Sigmoid colon (tissue), 6 donors: ENCODE measurements at regions not wholly inside any gene's neighbourhood (a gene's known extent, or its start where the extent isn't known, plus 50 kb on each side); places are given as distances from the start of the nearest gene placed in this dataset.

Experiments used
- DNase-seq: peaks from one replicate; pipeline ENCODE4 v3.0.0-alpha.2; 2019
- H3K27ac ChIP-seq, 4 donors: fragments of 200-600 bp; sonication (generic); one replicate each; pipeline ENCODE4 v1.5.1; 2016 to 2019; ENCODE audit warnings: mild to moderate bottlenecking in 1 of 4
- H3K27me3 ChIP-seq, 3 donors: fragments of 200-600 bp; sonication (generic); one replicate each; pipeline ENCODE4 v1.5.1; 2019; ENCODE audit warnings: mild to moderate bottlenecking in 1 of 3
- H3K36me3 ChIP-seq, 4 donors: fragments of 200-600 bp; sonication (generic); one replicate each; pipeline ENCODE4 v1.5.1; 2016 to 2019
- H3K4me1 ChIP-seq, 4 donors: fragments of 200-600 bp; sonication (generic); one replicate each; pipeline ENCODE4 v1.5.1; 2017 to 2019
- H3K4me3 ChIP-seq, 4 donors: fragments of 200-600 bp; sonication (generic); one replicate each; pipeline ENCODE4 v1.5.1; 2017 to 2019; ENCODE audit warnings: mild to moderate bottlenecking in 2 of 4, moderate library complexity in 1 of 4
- H3K9me3 ChIP-seq, 4 donors: fragments of 200-600 bp in 3 of 4; sonication (generic) in 3 of 4; one replicate each; pipeline versions ENCODE4 v1.5.1 to v1.6.1; 2013 to 2019
- EP300 ChIP-seq, 4 donors: sonication (generic); formaldehyde crosslinking; IDR thresholded peaks; one replicate each; pipeline ENCODE4 v1.6.1; 2017; ENCODE audit warnings: antibody characterized with exemption in 4 of 4
- POLR2A ChIP-seq, 2 donors: fragments of 450-650 bp; IDR thresholded peaks; one replicate each; pipeline ENCODE4 v1.6.1; 2016; ENCODE audit warnings: antibody characterized with exemption in 2 of 2, mild to moderate bottlenecking in 2 of 2, moderate library complexity in 2 of 2
- POLR2AphosphoS5 ChIP-seq, 4 donors: sonication (generic); formaldehyde crosslinking; IDR thresholded peaks; one replicate each; pipeline ENCODE4 v1.6.1; 2017; ENCODE audit warnings: antibody characterized with exemption in 4 of 4
- WGBS, 2 donors: extraction: QIAGEN DNeasy Blood & Tissue Kit; methylation state at CpG; one replicate each; pipeline ENCODE4 v1.1.7; 2013; 5-methylcytosine and 5-hydroxymethylcytosine counted together
- intact Hi-C: fragments of 100-400 bp; cut with DNase I; formaldehyde crosslinking; loops from one replicate; pipeline ENCODE4 v1.15.1; 2023
- TF ChIP-seq, protein P1 (sequence below), 4 experiments: fragments of 450-650 bp in 3 of 4; fragments of 200-600 bp in 1 of 4; IDR thresholded peaks; one replicate each; pipeline ENCODE4 v1.5.1; 2016 to 2019; ENCODE audit warnings: antibody characterized with exemption in 4 of 4, mild to moderate bottlenecking in 3 of 4, moderate library complexity in 2 of 4
- donor health status: healthy with polysubstance abuse.
- donor health status: healthy.

DNA sequence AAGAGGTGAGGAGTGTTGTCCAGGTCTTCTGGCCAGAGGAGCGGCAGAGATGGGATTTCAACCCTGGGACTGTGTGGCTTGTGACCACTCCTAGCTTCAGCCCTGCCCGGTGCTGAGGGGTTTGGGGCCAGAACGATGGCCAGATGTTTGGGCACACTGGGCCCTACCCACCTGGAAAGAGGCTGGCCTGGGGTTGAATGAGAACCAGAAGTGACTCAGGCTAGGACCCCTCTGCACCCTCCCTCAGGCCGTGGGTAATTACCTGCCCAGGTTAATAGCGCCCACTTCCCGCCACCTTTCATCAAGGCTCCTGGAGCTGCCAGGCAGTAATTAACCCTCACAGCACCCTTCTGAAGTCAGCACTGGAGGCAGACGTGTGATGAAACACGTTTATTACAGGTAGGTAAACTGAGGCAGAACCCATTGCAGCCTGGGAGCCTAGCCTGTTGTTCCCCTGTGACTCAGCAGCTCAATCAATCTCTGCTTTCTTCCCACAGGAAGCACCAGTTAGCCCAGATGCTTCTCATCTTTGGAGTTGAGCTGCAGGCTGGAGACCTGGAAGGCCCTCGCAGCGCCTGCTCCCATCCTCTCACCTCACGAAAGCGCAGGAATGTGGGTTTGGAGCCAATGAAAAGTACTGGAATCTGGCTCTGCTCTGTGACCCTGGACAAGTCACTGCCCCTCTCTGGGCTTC, 120.8 kb downstream of the CEBPB start:
- intact Hi-C loops: no loop called here
- WGBS, 2 donors: 69 to 83% methylated on average over 12 of the region's 12 CpGs
- Histone ChIP-seq H3K27me3 (no peaks in the 10 kb centered on the region), H3K27ac (peak overlapping the region; percentile 82 to 98 (median 92)), H3K36me3 (no peaks in the 10 kb centered on the region), H3K4me1 (peaks cover 4 to 60% (median 57%) of the 10 kb centered on the region in 4 donors), H3K9me3 (no peaks in the 10 kb centered on the region), H3K4me3 (no peak overlapping the region)
- peak; percentile 51 for DNase-seq
- no peak for TF ChIP-seq EP300 (IDR thresholded peaks at IDR 0.05)
- TF ChIP-seq POLR2AphosphoS5 (IDR thresholded peaks at IDR 0.05): no peak
- no peak for TF ChIP-seq POLR2A (IDR thresholded peaks at IDR 0.05)
- TF ChIP-seq, protein P1, sequence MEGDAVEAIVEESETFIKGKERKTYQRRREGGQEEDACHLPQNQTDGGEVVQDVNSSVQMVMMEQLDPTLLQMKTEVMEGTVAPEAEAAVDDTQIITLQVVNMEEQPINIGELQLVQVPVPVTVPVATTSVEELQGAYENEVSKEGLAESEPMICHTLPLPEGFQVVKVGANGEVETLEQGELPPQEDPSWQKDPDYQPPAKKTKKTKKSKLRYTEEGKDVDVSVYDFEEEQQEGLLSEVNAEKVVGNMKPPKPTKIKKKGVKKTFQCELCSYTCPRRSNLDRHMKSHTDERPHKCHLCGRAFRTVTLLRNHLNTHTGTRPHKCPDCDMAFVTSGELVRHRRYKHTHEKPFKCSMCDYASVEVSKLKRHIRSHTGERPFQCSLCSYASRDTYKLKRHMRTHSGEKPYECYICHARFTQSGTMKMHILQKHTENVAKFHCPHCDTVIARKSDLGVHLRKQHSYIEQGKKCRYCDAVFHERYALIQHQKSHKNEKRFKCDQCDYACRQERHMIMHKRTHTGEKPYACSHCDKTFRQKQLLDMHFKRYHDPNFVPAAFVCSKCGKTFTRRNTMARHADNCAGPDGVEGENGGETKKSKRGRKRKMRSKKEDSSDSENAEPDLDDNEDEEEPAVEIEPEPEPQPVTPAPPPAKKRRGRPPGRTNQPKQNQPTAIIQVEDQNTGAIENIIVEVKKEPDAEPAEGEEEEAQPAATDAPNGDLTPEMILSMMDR (IDR thresholded peaks at IDR 0.05): no peak

DNA sequence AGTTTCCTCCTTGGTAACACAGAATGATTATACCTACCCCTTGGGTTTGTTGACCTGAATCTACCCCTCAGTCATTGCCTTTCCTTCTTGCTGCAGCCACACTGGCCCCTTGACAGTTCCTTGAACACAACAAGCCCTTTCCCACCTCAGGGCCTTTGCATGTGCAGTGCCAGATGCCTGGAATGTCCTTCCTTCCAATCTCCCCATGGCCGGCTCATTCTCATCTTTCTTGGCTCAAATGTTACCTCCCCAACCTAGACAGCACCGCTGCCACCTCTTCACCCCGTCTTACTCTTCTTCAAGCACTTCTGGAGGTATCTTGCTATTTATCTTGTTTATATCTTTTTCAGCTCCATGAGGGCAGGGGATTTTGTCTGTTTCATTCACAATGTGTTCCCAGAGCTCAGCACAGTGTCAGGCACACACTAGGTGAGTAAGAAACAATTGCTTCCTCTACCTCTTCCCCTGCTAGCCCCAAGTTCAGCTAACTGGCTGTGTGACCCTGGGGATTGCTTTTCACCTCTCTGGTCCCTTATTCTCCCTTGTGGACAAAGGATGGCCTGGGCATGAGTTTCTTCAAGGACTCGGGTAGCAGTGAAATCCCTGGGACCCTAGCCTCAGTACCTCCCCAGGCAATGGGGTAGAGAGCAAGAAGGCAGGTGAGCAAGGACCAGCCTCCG, 121.5 kb downstream of the CEBPB start:
- WGBS, 2 donors: 89 to 90% methylated on average over 5 of the region's 5 CpGs
- peak overlapping the region; percentile 82 to 98 (median 92) for H3K27ac ChIP-seq
- no peaks in the 10 kb centered on the region for H3K9me3 ChIP-seq
- intact Hi-C loops: no loop called here
- H3K27me3 ChIP-seq: no peaks in the 10 kb centered on the region
- peaks cover 4 to 53% (median 50%) of the 10 kb centered on the region in 4 donors for H3K4me1 ChIP-seq
- DNase-seq: peak; percentile 53
- no peaks in the 10 kb centered on the region for H3K36me3 ChIP-seq
- TF ChIP-seq POLR2A (IDR thresholded peaks at IDR 0.05) (no peak), EP300 (IDR thresholded peaks at IDR 0.05) (no peak), POLR2AphosphoS5 (IDR thresholded peaks at IDR 0.05) (no peak)
- TF ChIP-seq, protein P1 (IDR thresholded peaks at IDR 0.05): no peak
- H3K4me3 ChIP-seq: no peak overlapping the region

DNA sequence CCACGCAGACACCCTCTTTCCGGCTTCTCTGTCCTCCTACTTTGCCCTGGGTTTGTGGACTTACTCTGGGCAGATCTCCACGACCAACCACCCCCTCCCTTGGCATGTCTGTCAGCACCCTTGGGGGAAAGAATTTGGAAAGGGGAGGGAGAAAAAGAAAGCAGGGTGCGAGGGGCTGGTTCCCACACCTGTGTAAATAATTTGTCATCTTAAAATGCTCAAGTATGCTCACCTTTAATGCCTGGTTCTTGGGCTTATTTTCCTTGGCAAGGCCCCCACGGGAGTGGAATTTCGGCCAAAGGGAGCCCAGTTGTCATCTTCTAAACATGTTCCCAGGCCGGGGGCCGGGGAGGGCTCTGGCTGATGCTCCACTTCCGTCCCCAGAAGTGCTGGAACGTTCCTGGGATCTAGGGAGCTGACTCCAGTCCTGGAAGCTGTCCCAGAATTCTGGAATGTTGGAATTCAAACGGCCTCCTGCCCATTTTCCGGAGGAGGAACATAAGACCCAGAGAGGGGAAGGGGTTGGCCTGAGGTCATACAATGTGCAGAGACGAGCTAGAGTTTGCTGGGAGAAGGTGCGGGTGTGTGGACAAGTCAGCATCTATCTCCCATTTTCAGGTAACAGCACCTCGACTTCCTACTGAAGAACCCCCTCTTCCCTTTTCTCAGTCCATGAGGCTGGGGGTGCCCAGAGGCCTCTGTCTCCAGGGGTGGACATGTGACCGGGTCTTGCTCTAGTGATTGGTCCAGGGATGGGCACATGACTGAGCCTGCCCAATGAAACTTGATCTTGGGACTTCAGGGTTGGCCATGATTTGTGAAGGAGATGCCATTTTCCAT, 122.3 kb downstream of the CEBPB start:
- Histone ChIP-seq H3K36me3 (no peaks in the 10 kb centered on the region), H3K9me3 (no peaks in the 10 kb centered on the region), H3K4me3 (no peak overlapping the region), H3K27ac (peak overlapping the region; percentile 82 to 98 (median 92)), H3K4me1 (peaks cover 4 to 46% (median 45%) of the 10 kb centered on the region in 4 donors), H3K27me3 (no peaks in the 10 kb centered on the region)
- TF ChIP-seq EP300 (IDR thresholded peaks at IDR 0.05) (peak in 1 of 4 donors; percentile 67), POLR2AphosphoS5 (IDR thresholded peaks at IDR 0.05) (peak; percentile 24 to 63 (median 49)), POLR2A (IDR thresholded peaks at IDR 0.05) (no peak)
- TF ChIP-seq, protein P1 (IDR thresholded peaks at IDR 0.05): no peak
- intact Hi-C loops: no loop called here
- WGBS, 2 donors: 59 to 73% methylated on average over 16 of the region's 16 CpGs
- DNase-seq: peak; percentile 91

DNA sequence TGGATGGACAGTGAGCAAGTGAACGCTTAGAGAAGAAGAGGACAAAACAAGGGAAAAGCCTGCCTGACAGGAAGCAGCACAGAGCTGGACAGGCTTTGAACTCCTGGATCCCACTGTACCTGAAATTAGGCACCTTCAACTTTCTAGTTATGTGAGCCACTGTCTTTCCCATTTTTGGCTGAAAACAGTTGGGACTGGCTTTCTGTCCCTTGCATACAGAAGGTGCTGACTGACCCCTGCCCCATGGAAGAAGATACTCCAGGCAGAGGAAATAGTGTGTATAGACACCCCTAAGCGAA, 122.8 kb downstream of the CEBPB start:
- H3K4me3 ChIP-seq: no peak overlapping the region
- peak overlapping the region; percentile 82 to 98 (median 92) for H3K27ac ChIP-seq
- intact Hi-C loops: no loop called here
- no peak for TF ChIP-seq EP300 (IDR thresholded peaks at IDR 0.05)
- TF ChIP-seq, protein P1 (IDR thresholded peaks at IDR 0.05): no peak
- TF ChIP-seq POLR2AphosphoS5 (IDR thresholded peaks at IDR 0.05): no peak
- TF ChIP-seq POLR2A (IDR thresholded peaks at IDR 0.05): no peak
- DNase-seq: no peak
- H3K9me3 ChIP-seq: no peaks in the 10 kb centered on the region
- H3K36me3 ChIP-seq: no peaks in the 10 kb centered on the region
- no peaks in the 10 kb centered on the region for H3K27me3 ChIP-seq
- peaks cover 0 to 41% (median 39%) of the 10 kb centered on the region in 4 donors for H3K4me1 ChIP-seq
- WGBS, 2 donors: 91 to 93% methylated on average over 2 of the region's 2 CpGs
